Activated CD4-positive, CD25-positive, alpha-beta regulatory T cell treated with anti-CD3 and anti-CD28 coated beads, Interleukin-2, amount 50 U/mL, for 24 hours (primary cell): ENCODE measurements at regions not wholly inside any gene's neighbourhood (a gene's known extent, or its start where the extent isn't known, plus 50 kb on each side); places are given as distances from the start of the nearest gene placed in this dataset.
"Not testable (repeated sequence)": the region's sequence is repeated elsewhere in the genome, so short reads cannot be mapped to it uniquely, and the experiment has no call there.

ENCODE experiments used
- ATAC-seq, 2 donors: fragments of 150-1000 bp; cut with Tn5 transposase; one replicate each; pipeline ENCODE4 v1.10.0; 2021; ENCODE audit warnings: mild to moderate bottlenecking in 1 of 2, moderate library complexity in 1 of 2

DNA sequence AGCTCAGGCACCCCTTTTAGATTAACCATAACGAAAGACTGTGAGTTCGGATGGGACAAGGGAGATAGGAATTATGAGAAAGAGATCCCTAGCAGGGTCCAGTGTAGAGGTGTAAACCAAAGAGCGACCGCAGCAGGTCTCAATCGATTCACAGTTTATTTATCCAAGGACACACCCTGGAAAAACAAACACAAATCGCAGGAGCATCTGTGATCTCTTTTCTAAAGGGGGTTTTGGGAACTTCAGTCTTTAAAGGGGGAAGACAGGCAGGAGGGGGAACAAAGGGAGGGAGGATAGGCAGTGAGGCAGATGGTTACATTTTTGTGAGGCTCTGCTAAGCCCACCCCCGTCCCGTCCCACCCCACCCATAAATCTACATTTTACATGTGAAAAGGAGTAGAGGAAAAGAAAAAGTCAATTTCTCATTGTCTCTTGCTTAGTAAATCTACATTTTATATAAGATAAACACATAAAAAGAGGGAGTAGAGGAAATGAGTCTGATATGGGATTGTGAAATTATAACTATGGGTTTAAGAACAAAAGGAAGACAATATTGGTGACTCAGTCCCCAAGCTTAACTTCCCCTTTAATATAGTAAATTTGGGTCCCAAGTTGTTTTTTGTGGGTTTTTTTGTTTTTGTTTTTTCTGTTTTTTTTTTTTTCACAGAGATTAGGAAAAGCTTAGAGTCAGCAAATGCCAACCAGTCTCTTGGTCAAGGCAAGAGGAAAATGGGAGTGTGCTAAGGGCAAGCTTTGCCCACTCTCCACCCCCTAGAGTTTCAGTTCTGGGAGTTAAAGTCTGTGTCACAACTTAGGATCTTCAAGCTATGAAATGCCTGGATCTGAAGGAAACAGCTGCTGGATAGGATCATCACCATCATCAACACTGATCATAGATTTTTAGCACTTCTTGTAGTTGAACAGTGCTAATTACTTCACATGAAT lies 160.9 kb upstream of the CDH5 start:
- ATAC-seq, result no peak

DNA sequence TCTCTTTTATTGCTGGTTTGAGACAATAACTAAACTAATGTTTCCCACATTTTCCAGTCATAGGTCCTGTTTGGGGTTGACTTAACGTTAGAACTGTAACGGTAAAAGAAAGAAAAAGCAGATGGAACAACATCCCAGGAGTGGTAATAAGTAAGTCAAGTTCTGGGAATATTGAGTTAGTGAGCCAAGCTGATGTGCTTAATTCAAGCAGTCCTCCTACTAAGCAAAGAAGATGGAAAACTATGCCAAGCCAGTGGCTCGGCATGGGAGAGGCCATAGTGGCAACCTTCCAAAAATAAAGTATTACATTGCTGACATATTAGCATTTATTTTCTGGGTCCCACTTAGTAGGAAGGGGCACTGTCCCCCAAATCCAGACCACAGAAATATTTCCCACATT lies 161.7 kb upstream of the CDH5 start:
- ATAC-seq, result no peak

DNA sequence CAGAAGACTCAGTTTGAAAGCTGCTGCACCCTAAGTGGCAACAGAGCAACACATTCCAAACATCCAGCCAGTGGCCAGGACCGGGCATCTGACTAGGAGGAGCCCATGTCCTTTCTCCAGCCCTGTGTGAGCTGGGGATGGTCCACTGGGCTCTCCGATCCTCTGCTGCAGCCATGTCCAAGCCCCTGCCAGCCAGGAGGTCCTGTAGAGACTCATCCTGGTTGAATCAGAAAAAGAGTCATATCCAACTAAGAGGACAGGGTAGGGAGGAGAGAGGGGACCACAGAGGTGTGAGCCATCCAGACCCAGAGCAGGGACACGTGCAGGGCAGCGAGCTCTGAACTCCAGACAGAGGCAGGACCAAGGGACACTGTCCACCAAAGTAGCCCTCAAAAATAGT lies 163.0 kb upstream of the CDH5 start:
- ATAC-seq, result no peak

DNA sequence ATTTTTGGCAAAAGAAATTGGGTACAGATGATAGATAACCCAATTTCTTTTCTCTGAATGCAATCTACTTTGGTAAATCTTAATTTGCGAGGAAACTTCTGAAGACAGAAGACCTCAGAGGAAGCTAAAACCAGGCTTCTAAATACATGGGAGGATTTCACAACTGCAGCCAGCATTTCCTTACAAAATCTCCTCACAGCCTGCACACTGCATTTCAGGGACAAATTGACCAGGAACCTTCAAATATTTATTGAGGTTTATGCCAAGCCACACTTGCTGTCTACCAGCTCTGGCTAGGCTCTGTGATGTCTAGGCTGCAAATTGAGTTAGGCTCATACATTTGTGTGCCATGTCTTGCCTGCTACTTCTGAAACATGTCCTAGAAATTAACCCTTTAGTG lies 167.3 kb upstream of the CDH5 start:
- ATAC-seq, result no peak

DNA sequence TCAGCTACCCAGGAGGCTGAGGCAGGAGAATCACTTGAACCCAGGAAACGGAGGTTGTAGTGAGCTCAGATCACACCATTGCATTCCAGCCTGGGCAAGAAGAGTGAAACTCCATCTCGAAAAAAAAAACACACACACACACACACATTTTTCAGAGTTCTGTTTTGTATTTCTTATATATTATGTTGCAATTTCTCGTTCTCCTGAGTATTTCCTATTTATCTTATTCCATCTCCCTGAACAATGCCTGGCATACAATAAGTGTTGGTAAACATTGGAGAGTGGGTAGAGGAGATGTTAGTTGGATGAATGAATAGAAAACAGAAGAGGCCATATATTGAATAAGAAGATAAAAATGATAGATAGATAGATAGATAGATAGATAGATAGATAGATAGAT lies 167.8 kb upstream of the CDH5 start:
- no peak for ATAC-seq

DNA sequence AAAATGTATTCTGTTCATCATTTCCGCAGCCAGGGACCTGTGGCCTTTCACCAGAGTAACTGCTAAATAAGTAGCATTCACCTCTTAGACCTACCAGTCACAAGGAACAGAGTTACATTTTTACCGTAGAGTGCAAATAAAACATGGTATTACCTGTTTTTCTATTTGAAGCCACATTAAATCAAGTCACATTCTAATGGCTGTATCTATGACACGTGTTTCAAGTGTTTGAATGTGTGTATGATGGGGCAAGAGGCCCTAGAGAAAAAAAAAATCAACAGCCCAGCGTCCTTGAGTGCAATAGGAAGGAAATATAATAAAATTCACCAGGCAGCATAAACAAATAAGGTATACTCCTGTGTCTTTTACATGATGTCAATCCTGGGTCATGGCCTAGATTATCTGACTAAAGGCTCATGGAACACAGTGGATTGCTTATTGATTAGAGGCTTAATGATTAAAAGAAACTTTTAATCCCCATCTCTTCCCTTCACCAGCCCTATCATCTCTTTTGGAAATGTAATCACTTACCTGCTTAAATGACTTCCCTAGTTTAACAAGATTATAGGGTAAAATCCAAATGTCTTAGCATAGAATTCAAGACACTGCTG lies 168.7 kb upstream of the CDH5 start:
- no peak for ATAC-seq

DNA sequence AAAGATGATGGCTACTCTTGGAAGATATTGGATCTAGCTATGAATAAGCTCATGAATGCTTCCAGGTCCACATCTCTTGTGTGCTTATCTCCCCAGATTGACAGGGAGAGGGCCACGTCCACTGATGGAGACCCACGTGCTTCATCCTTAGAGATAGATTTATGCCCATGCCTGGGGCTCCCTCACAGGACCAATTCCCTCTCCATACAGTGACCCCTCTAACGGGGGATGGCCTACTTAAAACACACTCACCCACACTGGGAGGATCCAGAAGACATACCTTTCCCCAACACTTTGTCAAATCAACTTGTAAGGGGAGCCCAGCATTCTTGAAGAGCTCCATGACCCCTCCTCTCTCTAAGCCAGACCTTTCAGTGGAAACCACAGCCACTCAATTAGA lies 169.7 kb upstream of the CDH5 start:
- ATAC-seq, result no peak

DNA sequence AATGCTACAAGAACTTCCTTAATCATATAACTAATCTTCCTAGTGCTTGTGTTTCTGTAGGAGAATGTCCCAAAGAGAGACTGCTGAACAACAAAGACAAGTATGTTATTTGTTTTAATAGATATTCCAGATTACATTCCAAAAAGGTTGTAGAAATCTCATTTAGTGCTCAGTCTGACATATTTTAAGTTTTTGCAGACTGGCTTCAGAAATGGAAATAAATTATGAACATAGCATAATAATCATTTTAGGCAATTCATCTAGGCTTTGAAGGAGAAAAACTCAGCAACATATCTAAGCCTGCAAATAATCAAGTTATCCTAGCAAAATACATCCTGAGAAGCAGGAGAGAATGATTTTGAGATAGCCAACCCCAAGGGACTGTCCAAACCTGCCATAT lies 171.6 kb upstream of the CDH5 start:
- no peak for ATAC-seq

DNA sequence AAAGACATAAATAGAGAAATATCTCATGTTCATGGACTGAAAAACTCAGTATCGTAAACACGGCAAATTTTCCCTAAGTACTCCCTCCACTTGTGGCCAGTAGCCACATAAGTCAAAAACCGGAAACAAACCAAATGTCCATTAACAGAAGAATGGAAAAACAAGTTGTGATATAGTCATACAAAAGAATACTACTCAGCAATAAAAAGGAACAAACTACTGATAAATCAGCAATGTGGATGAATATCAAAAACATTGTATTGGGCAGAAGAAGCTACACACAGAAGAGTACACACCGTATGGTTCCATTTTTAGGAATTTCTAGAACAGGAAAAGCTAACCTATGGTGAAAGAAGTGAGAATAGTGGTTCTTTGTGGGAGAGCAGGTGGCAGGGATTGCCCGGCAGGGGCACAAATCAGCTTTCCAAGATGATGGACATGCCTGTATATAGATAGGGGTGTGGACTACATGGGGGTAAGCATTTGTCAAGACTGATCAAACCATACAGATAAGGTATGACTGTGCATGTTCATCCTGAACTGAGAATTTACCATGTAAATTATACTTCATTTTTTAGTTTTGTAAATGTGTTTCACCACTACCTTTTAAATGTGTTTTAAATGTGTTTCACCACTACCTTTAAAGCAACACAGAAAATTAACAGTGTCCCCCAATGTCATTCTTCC lies 172.8 kb upstream of the CDH5 start:
- ATAC-seq, result no peak

DNA sequence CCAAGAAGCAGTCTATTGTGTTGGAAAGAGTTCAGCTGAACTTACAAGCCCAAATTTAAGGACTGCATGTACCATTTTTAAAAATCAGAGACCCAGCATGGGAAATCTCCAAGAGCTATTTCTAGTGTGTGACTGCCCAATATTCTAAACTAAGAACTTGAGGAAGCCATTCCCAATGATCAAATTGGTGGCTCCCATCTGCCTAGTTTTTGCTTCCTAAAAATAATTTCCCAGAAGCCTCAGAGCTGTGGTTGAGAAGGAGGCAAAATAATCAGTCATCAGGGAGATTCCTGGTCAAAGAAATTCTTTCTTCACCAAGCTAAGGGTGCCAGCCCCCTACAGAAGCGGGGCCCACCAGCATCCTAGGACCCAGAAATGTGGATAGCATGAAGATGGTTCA lies 176.1 kb upstream of the CDH5 start:
- ATAC-seq, result no peak

DNA sequence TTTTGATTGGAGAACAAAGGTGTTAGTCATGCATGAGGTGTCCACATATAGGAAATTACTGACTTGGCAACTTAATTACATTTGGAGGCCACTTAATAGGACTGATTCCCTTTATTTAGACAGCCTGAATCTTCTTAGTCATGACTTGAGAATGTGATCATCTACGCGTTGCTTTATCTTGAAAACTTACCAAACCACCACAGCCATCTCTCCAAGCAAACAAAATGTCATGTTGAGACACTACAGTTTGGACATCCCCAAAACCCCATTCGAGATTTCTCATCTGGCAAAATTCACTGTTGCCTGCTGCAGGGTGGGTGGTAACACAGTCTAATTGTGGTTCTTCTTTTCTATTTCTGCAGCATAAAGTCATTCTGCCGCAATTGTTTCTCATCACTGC lies 176.5 kb upstream of the CDH5 start:
- ATAC-seq, result no peak

DNA sequence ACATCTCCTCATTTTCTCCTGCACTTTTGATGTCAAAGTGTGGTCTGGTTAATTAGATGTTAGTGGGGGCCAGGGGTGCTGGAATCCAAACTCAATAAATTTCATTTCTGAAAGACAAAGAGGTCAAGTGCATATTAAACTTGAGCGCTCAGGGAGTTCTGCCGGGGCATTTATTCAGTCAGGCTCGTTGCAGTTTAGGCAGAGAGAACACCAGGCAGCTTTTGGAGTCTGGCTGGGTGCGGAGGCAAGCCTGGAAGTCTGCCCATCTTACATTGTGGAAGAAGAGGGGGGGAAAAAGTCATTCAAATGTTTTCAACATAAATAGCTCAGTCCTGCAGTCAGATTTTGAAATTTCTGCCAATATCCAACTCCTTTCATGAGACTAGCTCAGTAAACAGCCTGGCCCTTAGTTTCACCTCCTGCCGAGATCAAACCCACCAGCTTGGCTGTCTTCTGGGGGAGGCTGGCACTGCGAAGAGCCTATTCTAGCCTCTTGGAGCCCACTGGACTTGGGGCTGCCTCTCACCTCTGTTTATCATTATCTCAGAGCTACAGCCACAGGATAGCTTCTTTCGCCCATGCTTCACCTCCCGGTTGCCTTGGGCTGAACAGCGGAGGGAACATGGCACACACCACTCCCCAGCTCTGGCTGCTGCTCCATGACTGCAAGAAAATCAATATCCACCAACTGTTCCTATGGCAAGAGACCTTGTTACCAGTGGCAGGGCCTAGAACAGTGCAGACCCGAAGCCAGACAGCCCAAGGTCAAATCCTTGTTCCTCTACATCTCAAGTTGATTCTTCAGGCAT lies 177.4 kb upstream of the CDH5 start:
- ATAC-seq, result no peak

DNA sequence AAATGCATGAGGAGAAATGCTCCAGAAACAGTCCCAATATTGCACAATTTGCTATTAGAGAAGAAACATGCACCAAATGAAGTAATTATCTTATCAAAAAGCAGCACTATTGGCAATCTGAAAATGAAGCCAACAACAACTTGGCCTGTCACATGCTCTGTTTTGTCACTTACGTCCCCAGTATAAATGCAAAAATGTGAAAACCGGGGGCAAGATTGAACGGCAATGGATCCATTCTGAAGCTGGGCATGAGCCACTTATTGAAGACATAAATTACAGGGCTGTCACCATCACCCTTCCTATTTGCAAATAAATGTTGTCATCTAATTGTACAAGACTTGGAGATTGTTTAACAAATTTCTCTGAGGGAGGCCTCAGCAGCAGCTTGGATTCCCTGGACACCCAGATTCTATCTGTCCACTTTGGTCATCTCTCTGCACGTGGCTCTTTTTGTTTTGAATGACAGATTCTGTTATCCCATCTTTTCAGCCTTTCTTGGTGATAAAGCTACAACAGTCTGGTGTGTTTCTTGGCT lies 180.2 kb upstream of the CDH5 start:
- no peak for ATAC-seq

DNA sequence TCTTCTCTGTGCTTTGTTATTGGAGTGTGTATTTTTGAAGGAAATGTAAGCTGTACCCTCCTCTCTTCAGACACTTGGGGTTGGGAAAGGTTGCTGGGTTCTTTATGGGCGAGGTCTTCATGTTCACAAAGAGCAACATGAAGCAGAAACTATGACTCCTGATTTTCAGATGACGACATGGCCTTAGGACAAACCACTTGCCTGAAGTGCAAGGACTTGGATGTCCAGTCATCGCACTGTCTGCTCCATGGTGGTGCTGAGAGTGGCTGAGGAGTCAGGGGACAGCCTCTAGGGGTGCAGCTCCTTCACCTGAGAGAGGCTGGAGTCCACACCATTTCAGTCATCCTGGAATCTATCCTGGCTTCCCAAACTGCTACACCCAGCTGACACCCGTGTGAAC lies 183.9 kb upstream of the CDH5 start:
- no peak for ATAC-seq

DNA sequence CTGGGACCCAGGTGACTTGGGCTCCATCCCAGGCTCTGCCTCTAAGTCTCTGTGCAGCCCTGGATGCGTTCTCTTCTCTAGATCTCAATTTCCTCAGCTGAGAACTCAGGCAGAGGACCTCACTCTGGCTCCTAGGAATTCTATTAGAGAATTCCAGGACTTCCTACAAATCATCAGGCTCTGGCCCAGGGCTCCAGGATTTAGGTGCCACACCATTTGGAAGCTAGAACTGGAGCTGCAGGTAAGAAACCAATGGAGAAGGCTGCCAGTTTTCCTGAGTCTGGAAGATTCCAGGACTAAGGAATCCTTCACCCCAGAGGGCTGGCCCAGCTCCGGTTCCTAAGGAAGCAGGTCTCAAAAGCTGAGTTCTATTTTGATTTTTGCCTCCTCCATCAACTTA lies 189.8 kb upstream of the CDH5 start:
- no peak for ATAC-seq

DNA sequence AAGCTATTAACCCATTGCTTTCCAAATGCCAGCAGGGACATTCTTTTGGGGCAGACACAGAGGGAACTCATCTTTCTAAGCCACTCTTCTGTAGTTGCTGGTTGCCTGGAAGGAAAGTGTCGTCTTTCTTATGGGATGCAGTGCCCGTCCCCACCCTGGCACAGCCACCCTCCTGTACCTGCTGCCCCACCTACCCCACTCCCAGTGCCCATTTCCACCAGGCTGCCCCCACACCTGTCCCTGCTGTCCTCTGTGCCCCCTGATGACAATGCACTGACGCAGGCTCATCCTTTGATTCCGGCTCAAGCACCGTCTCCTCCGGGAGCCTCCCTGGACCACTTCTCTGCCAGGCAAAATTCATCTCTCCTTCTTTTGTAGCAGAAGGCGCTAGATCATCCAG lies 190.4 kb upstream of the CDH5 start:
- ATAC-seq, result no peak

DNA sequence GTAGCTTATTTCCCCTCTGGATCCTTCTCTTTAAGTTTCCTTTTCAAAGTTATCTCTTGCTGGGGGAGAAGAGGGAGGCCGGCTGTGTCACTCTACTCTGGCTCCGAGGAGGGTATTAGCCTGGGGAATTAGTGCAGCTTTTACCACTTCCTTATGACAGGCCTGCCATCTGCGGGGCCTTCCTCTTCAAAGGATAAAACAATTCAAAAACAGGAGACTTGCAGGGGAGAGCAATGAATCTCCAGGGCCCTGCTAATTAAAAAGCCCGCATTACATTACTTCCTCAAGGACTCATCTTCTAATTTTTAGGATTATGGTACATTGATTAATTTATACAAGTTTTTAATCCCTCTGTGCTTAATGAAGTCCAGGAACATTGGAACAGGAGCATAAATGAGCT lies 190.9 kb upstream of the CDH5 start:
- ATAC-seq, result no peak

DNA sequence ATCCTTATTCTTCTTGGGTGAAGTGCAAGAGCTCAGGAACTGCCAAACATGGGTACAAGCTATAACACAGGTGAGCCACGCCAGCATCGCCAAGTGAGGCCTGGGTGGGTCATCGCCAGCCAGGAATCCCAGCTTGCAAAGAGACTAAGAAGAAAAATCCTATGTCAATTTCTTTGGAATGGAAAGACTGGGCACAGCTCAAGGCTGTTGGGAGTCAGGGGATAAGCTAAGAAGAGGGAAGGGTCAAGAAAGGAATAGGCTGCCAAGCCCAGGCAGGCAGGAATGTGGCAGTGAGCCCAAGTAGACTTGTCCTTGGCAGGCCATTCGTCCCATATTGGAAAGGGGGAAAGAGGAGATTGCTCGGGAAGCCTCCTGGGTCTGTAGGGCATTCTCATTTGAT lies 191.4 kb upstream of the CDH5 start:
- no peak for ATAC-seq

DNA sequence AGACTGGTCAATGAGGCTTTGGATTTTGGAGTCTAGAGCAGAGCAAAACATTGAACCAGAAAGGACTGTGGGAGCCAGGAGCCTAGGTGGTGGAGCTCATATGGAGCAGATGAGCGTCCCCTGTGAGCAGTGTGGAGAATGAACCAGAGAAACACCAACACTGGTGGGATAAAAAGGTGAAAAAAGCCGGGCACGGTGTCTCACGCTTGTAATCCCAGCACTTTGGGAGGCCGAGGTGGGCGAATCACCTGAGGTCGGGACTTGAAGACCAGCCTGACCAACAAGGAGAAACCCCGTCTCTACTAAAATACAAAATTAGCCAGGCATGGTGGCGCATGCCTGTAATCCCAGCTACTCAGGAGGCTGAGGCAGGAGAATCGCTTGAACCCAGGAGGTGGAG lies 192.7 kb upstream of the CDH5 start:
- ATAC-seq, result not testable (repeated sequence)

DNA sequence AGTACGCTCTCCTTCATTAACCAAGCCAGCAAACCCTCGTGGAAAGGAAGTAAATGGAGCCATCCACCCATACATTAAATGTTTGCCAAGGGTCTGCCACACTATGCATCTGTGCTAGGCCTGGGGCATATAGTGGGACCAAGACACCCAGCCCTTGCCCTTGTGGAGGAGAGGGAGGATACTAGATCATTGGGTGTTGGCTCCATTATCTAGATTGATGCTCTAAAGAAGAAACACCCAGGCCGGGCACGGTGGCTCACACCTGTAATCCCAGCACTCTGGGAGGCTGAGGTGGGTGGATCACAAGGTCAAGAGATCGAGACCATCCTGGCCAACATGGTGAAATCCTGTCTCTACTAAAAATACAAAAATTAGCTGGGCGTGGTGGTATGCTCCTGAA lies 193.3 kb upstream of the CDH5 start:
- ATAC-seq, result not testable (repeated sequence)

DNA sequence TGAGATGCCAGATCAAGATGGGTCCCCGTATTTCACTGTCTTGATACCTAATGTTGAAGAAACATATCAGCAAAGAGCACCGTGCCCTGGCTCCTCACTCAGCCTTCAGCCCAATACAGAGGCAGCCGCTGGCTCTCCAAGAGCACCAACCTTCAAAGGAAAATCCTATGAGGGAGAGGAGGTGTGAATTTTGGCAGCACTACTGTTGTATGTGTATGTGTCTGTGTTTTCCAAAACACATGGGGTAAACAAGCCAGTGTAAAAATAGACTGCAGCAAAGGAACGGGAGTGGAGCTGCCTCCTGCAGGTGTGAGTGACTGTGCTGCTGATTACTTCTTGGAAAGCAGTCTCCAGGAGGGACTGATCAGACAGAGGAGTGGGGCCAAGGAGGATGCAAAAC lies 194.0 kb upstream of the CDH5 start:
- no peak for ATAC-seq

DNA sequence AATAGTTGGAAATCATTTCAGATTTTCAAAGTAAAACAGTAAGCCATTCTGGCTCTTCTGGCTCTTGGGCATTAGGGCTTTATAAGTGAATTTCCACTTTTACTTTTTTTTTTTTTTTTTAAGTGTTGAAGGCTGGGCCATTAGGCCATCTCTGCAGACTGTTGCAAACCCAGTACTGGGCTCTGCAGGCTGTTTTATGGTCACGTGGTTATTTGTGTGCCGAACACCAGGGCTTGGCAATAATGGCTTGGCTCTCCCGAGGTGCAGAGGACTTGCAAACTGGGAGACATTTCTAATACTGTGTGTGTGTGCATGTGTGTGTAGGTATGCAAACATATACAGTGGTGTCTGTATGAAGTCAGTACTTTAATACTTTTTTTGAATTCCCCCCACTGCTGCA lies 194.9 kb upstream of the CDH5 start:
- no peak for ATAC-seq

DNA sequence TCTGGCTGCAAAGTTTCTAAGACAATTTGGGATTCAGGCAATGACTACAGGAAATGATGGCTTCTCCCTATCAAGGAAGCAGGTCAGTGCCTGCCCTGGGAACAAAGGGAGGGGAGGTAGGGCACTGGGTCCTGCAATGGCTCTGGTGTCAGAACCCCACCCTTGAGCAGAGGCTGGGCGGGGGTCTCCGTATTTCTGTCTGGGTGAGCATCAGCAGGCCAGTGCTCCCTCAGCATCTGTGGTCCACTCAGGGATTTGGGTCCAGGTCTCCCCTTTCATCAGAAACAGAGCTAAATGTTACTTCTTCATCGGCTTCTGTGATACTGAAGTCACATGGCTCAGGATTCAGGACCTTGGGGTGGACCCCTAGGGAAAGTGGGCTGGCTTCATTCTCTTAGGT lies 195.5 kb upstream of the CDH5 start:
- ATAC-seq, result no peak
